Glutamatergic neuron (in vitro differentiated cells): ENCODE measurements at regions not wholly inside any gene's neighbourhood (a gene's known extent, or its start where the extent isn't known, plus 50 kb on each side); places are given as distances from the start of the nearest gene placed in this dataset.
"Not testable (repeated sequence)": the region's sequence is repeated elsewhere in the genome, so short reads cannot be mapped to it uniquely, and the experiment has no call there.

Experiments used
- DNase-seq: peaks from one replicate; pipeline ENCODE4 v3.0.0; 2022
- H3K27ac Mint-ChIP-seq: one replicate; pipeline ENCODE4 v1.8.0; 2020; ENCODE audit warnings: mild to moderate bottlenecking, mixed read lengths, inconsistent platforms; ENCODE audit not compliant: unreplicated experiment
- H3K27me3 Mint-ChIP-seq: one replicate; pipeline ENCODE4 v1.8.0; 2020; ENCODE audit warnings: mild to moderate bottlenecking, moderate library complexity, mixed read lengths, inconsistent platforms; ENCODE audit not compliant: unreplicated experiment
- H3K36me3 Mint-ChIP-seq: one replicate; pipeline ENCODE4 v1.8.0; 2020; ENCODE audit warnings: mild to moderate bottlenecking, mixed read lengths, inconsistent platforms; ENCODE audit not compliant: unreplicated experiment
- H3K4me1 Mint-ChIP-seq: one replicate; pipeline ENCODE4 v1.8.0; 2020; ENCODE audit warnings: mild to moderate bottlenecking, low read depth, mixed read lengths, inconsistent platforms; ENCODE audit not compliant: unreplicated experiment
- H3K4me3 Mint-ChIP-seq: one replicate; pipeline ENCODE4 v1.8.0; 2020; ENCODE audit warnings: mild to moderate bottlenecking, mixed read lengths, inconsistent platforms; ENCODE audit not compliant: unreplicated experiment
- H3K9me3 Mint-ChIP-seq: one replicate; pipeline ENCODE4 v1.8.0; 2020; ENCODE audit warnings: mild to moderate bottlenecking, moderate library complexity, mixed read lengths, inconsistent platforms; ENCODE audit not compliant: unreplicated experiment
- TF ChIP-seq, protein P1 (sequence below): fragments of 200-600 bp; sonication (generic); IDR thresholded peaks from one replicate; pipeline ENCODE4 v1.5.0; 2021; ENCODE audit not compliant: partially characterized antibody, unreplicated experiment

DNA sequence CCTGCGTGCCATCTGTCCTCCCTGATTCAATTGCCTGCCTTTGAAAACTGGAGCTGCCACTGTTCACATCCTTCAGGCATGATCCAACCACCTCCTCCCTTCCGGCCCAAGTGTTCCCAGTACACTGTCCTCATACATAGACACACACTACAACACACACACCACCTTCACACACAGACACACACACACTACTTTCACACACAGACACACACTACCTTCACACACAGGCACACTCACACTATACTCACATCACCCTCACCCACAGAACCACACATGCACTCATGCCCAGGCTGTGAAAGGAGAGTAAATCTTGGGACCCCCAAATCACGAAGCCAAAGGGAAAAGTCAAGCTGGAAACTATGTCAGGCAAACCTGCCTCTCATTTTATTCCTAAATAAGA, 109.4 kb upstream of the MYLIP start:
- Mint-ChIP-seq H3K4me1 (no peaks in the 10 kb centered on the region), H3K27me3 (no peaks in the 10 kb centered on the region), H3K9me3 (no peaks in the 10 kb centered on the region), H3K27ac (no peak overlapping the region), H3K4me3 (no peak overlapping the region), H3K36me3 (no peaks in the 10 kb centered on the region)
- no peak for DNase-seq
- TF ChIP-seq, protein P1, sequence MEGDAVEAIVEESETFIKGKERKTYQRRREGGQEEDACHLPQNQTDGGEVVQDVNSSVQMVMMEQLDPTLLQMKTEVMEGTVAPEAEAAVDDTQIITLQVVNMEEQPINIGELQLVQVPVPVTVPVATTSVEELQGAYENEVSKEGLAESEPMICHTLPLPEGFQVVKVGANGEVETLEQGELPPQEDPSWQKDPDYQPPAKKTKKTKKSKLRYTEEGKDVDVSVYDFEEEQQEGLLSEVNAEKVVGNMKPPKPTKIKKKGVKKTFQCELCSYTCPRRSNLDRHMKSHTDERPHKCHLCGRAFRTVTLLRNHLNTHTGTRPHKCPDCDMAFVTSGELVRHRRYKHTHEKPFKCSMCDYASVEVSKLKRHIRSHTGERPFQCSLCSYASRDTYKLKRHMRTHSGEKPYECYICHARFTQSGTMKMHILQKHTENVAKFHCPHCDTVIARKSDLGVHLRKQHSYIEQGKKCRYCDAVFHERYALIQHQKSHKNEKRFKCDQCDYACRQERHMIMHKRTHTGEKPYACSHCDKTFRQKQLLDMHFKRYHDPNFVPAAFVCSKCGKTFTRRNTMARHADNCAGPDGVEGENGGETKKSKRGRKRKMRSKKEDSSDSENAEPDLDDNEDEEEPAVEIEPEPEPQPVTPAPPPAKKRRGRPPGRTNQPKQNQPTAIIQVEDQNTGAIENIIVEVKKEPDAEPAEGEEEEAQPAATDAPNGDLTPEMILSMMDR, result no peak

DNA sequence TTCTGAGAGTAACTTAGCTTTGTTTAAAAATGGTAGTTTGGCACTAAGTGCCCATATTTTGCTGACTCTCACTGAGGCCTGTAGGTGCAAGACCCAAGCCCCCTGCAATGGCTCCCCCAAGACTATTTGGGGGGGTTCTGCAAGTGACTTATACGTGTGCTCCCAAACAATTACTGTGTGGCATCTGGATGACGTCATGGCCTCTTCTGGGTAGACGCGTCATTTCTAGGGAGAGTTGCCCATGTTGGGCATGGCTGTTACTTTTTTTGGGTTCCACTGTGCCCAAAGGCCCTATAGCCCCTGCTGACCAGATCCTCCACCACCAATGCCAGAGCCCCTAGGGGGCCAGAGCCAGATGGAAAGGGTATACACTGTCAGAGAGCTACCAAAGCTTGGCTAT, 110.3 kb upstream of the MYLIP start:
- TF ChIP-seq, protein P1, result no peak
- H3K4me3 Mint-ChIP-seq, result no peak overlapping the region
- no peaks in the 10 kb centered on the region for H3K9me3 Mint-ChIP-seq
- no peaks in the 10 kb centered on the region for H3K4me1 Mint-ChIP-seq
- no peaks in the 10 kb centered on the region for H3K36me3 Mint-ChIP-seq
- no peaks in the 10 kb centered on the region for H3K27me3 Mint-ChIP-seq
- no peak overlapping the region for H3K27ac Mint-ChIP-seq
- no peak for DNase-seq

DNA sequence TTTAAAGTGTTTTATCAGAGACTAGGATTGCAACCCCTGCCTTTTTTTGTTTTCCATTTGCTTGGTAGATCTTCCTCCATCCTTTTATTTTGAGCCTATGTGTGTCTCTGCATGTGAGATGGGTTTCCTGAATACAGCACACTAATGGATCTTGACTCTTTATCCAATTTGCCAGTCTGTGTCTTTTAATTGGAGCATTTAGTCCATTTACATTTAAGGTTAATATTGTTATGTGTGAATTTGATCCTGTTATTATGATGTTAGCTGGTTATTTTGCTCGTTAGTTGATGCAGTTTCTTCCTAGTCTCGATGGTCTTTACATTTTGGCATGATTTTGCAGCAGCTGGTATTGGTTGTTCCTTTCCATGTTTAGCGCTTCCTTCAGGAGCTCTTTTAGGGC, 114.6 kb upstream of the MYLIP start:
- not testable (repeated sequence) for H3K4me3 Mint-ChIP-seq, H3K27me3 Mint-ChIP-seq, H3K27ac Mint-ChIP-seq, H3K4me1 Mint-ChIP-seq, H3K9me3 Mint-ChIP-seq, DNase-seq, H3K36me3 Mint-ChIP-seq

DNA sequence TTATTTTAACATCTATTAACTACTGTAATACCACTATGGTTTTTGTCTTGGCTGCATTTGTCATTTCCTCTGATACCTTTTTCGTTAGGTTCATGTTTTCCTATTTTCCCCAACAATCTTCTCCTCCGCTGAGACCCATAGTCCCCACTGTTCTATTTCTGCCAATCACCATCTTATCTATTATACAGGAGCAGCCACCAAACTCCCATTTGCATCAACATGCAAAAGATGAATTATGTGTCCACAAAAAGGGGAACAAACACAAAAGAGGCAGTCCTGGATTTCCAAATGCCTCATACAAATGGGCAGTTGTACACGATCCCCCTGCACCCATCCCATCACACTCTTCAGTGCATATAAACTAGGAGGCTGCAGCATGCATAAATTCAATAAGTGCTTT, 121.7 kb upstream of the MYLIP start:
- TF ChIP-seq, protein P1, result no peak
- Mint-ChIP-seq H3K4me3 (no peak overlapping the region), H3K36me3 (no peaks in the 10 kb centered on the region), H3K27ac (no peak overlapping the region), H3K4me1 (no peaks in the 10 kb centered on the region), H3K27me3 (no peaks in the 10 kb centered on the region), H3K9me3 (peaks cover 2% of the 10 kb centered on the region)
- DNase-seq, result no peak

DNA sequence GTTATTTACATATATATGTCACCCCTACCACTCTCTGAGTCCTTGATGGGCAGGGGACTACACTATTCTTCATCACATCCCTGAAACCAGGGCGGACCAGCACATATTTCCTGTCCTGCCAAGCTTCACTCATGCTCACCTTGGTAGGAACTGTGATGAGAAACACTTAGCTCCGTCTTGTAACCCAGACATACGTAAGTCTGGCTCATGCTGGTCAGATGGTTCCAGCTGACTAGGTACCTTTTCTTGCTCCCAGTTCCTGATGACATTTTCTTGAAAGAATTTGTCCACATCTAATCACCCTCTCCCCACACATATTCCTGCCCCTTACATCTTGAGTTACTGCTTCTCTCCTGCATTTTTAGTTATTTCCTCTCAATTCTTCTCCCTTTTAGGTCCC, 122.2 kb upstream of the MYLIP start:
- no peak overlapping the region for H3K4me3 Mint-ChIP-seq
- no peaks in the 10 kb centered on the region for H3K4me1 Mint-ChIP-seq
- DNase-seq, result no peak
- TF ChIP-seq, protein P1, result no peak
- no peaks in the 10 kb centered on the region for H3K36me3 Mint-ChIP-seq
- no peak overlapping the region for H3K27ac Mint-ChIP-seq
- peaks cover 2% of the 10 kb centered on the region for H3K9me3 Mint-ChIP-seq
- H3K27me3 Mint-ChIP-seq, result no peaks in the 10 kb centered on the region
